Esophagus squamous epithelium (tissue), 5 donors: ENCODE measurements at regions not wholly inside any gene's neighbourhood (a gene's known extent, or its start where the extent isn't known, plus 50 kb on each side); places are given as distances from the start of the nearest gene placed in this dataset.

Experiments used
- DNase-seq: peaks from one replicate; lab custom pipeline; 2025; lab: John Stamatoyannopoulos, UW
- H3K27ac ChIP-seq, 4 donors: fragments of 200-600 bp; sonication (generic); one replicate each; pipeline ENCODE4 v1.5.1; 2016 to 2019; ENCODE audit warnings: mild to moderate bottlenecking in 1 of 4
- H3K27me3 ChIP-seq, 4 donors: fragments of 200-600 bp; sonication (generic); 1 replicate in 3 of 4; 2 replicates in 1 of 4; pipeline versions ENCODE4 v1.5.1 to v1.6.0; 2017 to 2021; ENCODE audit warnings: antibody characterized with exemption in 1 of 4
- H3K36me3 ChIP-seq, 3 donors: fragments of 200-600 bp; sonication (generic); one replicate each; pipeline ENCODE4 v1.5.1; 2016 to 2019
- H3K4me1 ChIP-seq, 3 donors: fragments of 200-600 bp; sonication (generic); one replicate each; pipeline ENCODE4 v1.5.1; 2017 to 2019
- H3K4me3 ChIP-seq, 4 donors: fragments of 200-600 bp; sonication (generic); 1 replicate in 3 of 4; 2 replicates in 1 of 4; pipeline ENCODE4 v1.5.1; 2016 to 2019; ENCODE audit warnings: mild to moderate bottlenecking in 2 of 4, moderate library complexity in 1 of 4
- H3K9me3 ChIP-seq, 3 donors: fragments of 200-600 bp; sonication (generic); one replicate each; pipeline ENCODE4 v1.5.1; 2016 to 2019
- CTCF ChIP-seq, 6 experiments: fragments of 450-650 bp in 4 of 6; fragments of 200-600 bp in 2 of 6; sonication (generic) in 2 of 6; IDR thresholded peaks; one replicate each; pipeline ENCODE4 v1.5.1; 2016 to 2019; ENCODE audit warnings: antibody characterized with exemption in 6 of 6, mild to moderate bottlenecking in 4 of 6, moderate library complexity in 4 of 6
- POLR2A ChIP-seq, 4 donors: fragments of 450-650 bp; IDR thresholded peaks; one replicate each; pipeline ENCODE4 v1.6.1; 2017; ENCODE audit warnings: antibody characterized with exemption in 4 of 4, mild to moderate bottlenecking in 4 of 4, moderate library complexity in 3 of 4
- WGBS, 2 donors: methylation state at CpG; one replicate each; pipeline ENCODE4 v1.1.5; 2018; 5-methylcytosine and 5-hydroxymethylcytosine counted together
- intact Hi-C: fragments of 100-400 bp; cut with DNase I; formaldehyde crosslinking; loops from one replicate; pipeline ENCODE4 v1.15.0; 2022
- donor health status: DM: yes; HTN: yes; CAD: no.

- Histone ChIP-seq H3K9me3 (no peaks in the 10 kb centered on the region), H3K36me3 (no peaks in the 10 kb centered on the region), H3K27me3 (peaks cover 0 to 3% (median 0%) of the 10 kb centered on the region in 4 donors), H3K4me3 (no peak overlapping the region), H3K27ac (no peak overlapping the region), H3K4me1 (no peaks in the 10 kb centered on the region)
- TF ChIP-seq CTCF (IDR thresholded peaks at IDR 0.05) (no peak), POLR2A (IDR thresholded peaks at IDR 0.05) (no peak)
- intact Hi-C loops: no loop called here
- DNase-seq: no peak
- 77 to 82% methylated on average over 5 of the region's 5 CpGs for WGBS, 2 donors
Measured at GRCh38 chr13:44024167-44024845, 144.6 kb downstream of the LACC1 start.

- TF ChIP-seq CTCF (IDR thresholded peaks at IDR 0.05): no peak
- TF ChIP-seq POLR2A (IDR thresholded peaks at IDR 0.05): no peak
- Histone ChIP-seq H3K4me3 (no peak overlapping the region), H3K36me3 (no peaks in the 10 kb centered on the region), H3K4me1 (no peaks in the 10 kb centered on the region), H3K27me3 (peaks cover 0 to 3% (median 0%) of the 10 kb centered on the region in 4 donors), H3K9me3 (no peaks in the 10 kb centered on the region), H3K27ac (no peak overlapping the region)
- intact Hi-C loops: no loop called here
- WGBS, 2 donors: 65% methylated on average over 4 of the region's 4 CpGs
- DNase-seq: no peak
Measured at GRCh38 chr13:44024846-44025195, 145.1 kb downstream of the LACC1 start.

GRCh38 chr13:44026194-44026593, 146.5 kb downstream of the LACC1 start:
- WGBS, 2 donors: 92% methylated on average over 4 of the region's 4 CpGs
- Histone ChIP-seq H3K36me3 (no peaks in the 10 kb centered on the region), H3K9me3 (no peaks in the 10 kb centered on the region), H3K27me3 (peaks cover 0 to 3% (median 0%) of the 10 kb centered on the region in 4 donors), H3K4me1 (no peaks in the 10 kb centered on the region), H3K27ac (no peak overlapping the region), H3K4me3 (no peak overlapping the region)
- intact Hi-C loops: no loop called here
- TF ChIP-seq CTCF (IDR thresholded peaks at IDR 0.05) (no peak), POLR2A (IDR thresholded peaks at IDR 0.05) (no peak)
- no peak for DNase-seq

- Histone ChIP-seq H3K4me3 (no peak overlapping the region), H3K27me3 (no peaks in the 10 kb centered on the region), H3K27ac (no peak overlapping the region), H3K4me1 (no peaks in the 10 kb centered on the region), H3K36me3 (no peaks in the 10 kb centered on the region), H3K9me3 (no peaks in the 10 kb centered on the region)
- 71 to 82% methylated on average over 3 of the region's 3 CpGs for WGBS, 2 donors
- no peak for TF ChIP-seq CTCF (IDR thresholded peaks at IDR 0.05)
- no peak for TF ChIP-seq POLR2A (IDR thresholded peaks at IDR 0.05)
- intact Hi-C loops: no loop called here
- no peak for DNase-seq
Measured at GRCh38 chr13:44028734-44029133, 149.0 kb downstream of the LACC1 start.

GRCh38 chr13:44030615-44031014, 150.9 kb downstream of the LACC1 start:
- Histone ChIP-seq H3K36me3 (no peaks in the 10 kb centered on the region), H3K27me3 (no peaks in the 10 kb centered on the region), H3K27ac (no peak overlapping the region), H3K4me1 (no peaks in the 10 kb centered on the region), H3K9me3 (no peaks in the 10 kb centered on the region), H3K4me3 (no peak overlapping the region)
- intact Hi-C loops: no loop called here
- no peak for DNase-seq
- TF ChIP-seq POLR2A (IDR thresholded peaks at IDR 0.05) (no peak), CTCF (IDR thresholded peaks at IDR 0.05) (no peak)
- 73 to 84% methylated on average over 3 of the region's 3 CpGs for WGBS, 2 donors
